ENCODE measurements at regions not wholly inside any gene's neighbourhood (a gene's known extent, or its start where the extent isn't known, plus 50 kb on each side); places are given as distances from the start of the nearest gene placed in this dataset.

GRCh38 chr1:192088496-192088895 lies 69.8 kb upstream of the RGS18 start:
- no peaks in the 10 kb centered on the region for H3K4me1 ChIP-seq
- intact Hi-C loops (cut with DNase I) = no loop called here
- H3K36me3 ChIP-seq = no peaks in the 10 kb centered on the region
- no peaks in the 10 kb centered on the region for H3K9me3 ChIP-seq
- 19% methylated on average over 2 of the region's 2 CpGs for WGBS (ENCODE audit: insufficient coverage, low coverage, low lambda C conversion rate, missing lambda C conversion rate)
- no peaks in the 10 kb centered on the region for H3K27me3 ChIP-seq
- DNase-seq (no peak), ATAC-seq (no peak)
- no peak for TF ChIP-seq POLR2A (IDR thresholded peaks at IDR 0.05)
- TF ChIP-seq, protein P1, sequence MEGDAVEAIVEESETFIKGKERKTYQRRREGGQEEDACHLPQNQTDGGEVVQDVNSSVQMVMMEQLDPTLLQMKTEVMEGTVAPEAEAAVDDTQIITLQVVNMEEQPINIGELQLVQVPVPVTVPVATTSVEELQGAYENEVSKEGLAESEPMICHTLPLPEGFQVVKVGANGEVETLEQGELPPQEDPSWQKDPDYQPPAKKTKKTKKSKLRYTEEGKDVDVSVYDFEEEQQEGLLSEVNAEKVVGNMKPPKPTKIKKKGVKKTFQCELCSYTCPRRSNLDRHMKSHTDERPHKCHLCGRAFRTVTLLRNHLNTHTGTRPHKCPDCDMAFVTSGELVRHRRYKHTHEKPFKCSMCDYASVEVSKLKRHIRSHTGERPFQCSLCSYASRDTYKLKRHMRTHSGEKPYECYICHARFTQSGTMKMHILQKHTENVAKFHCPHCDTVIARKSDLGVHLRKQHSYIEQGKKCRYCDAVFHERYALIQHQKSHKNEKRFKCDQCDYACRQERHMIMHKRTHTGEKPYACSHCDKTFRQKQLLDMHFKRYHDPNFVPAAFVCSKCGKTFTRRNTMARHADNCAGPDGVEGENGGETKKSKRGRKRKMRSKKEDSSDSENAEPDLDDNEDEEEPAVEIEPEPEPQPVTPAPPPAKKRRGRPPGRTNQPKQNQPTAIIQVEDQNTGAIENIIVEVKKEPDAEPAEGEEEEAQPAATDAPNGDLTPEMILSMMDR (IDR thresholded peaks at IDR 0.05) = no peak
- no peak overlapping the region for H3K4me3 ChIP-seq
- no peak overlapping the region for H3K27ac ChIP-seq

- intact Hi-C loops (cut with DNase I) = no loop called here
- no peak for TF ChIP-seq POLR2A (IDR thresholded peaks at IDR 0.05)
- 67% methylated on average over 3 of the region's 4 CpGs for whole genome bisulfite sequencing (ENCODE audit: insufficient coverage, low coverage, low lambda C conversion rate, missing lambda C conversion rate)
These were observed 60.3 kb upstream of the RGS18 start for GRCh38 chr1:192098001-192098400.

DNA sequence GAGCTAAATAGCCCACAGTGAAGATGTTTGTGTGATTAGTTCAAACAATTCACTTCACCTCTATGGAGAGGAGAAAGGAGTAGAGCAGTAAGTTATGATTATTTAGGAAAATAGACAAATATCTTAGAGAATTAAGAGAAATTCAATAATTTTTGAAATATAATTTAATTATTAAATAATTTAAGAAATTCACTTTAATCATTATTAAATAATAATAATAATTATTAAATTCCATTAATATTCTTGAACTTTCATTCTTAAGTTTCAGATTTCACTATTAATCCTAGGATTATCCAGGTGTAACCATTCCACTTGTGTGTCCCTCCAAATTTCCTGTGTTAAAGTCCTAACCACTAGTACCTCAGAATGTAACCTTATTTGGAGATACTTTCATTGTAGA lies 58.9 kb upstream of the RGS18 start:
- ATAC-seq = no peak

More at GRCh38 chr1:192098001-192098400, 60.3 kb upstream of the RGS18 start:
- H3K27me3 ChIP-seq = no peaks in the 10 kb centered on the region
- H3K27ac ChIP-seq = no peak overlapping the region
- DNase-seq = no peak
- no peaks in the 10 kb centered on the region for H3K4me1 ChIP-seq
- no peak for ATAC-seq
- no peaks in the 10 kb centered on the region for H3K9me3 ChIP-seq
- H3K36me3 ChIP-seq = no peaks in the 10 kb centered on the region
- no peak overlapping the region for H3K4me3 ChIP-seq

GRCh38 chr1:192100686-192101468 lies 57.4 kb upstream of the RGS18 start:
- no peak for ATAC-seq
- WGBS (ENCODE audit: insufficient coverage, low coverage, low lambda C conversion rate, missing lambda C conversion rate) = 48% methylated on average over 5 of the region's 6 CpGs
- DNase-seq = no peak

More for the DNA sequence above, 58.9 kb upstream of the RGS18 start:
- H3K36me3 ChIP-seq = no peaks in the 10 kb centered on the region
- H3K27me3 ChIP-seq = no peaks in the 10 kb centered on the region
- H3K4me1 ChIP-seq = no peaks in the 10 kb centered on the region
- H3K4me3 ChIP-seq = no peak overlapping the region
- no peak overlapping the region for H3K27ac ChIP-seq
- intact Hi-C loops (cut with DNase I) = no loop called here
- DNase-seq = no peak
- H3K9me3 ChIP-seq = no peaks in the 10 kb centered on the region
- TF ChIP-seq, protein P1 (IDR thresholded peaks at IDR 0.05) = no peak
- TF ChIP-seq POLR2A (IDR thresholded peaks at IDR 0.05) = no peak

GRCh38 chr1:192104128-192104527 lies 54.1 kb upstream of the RGS18 start:
- no peak for ATAC-seq
- Histone ChIP-seq H3K27me3 (no peaks in the 10 kb centered on the region), H3K4me1 (no peaks in the 10 kb centered on the region), H3K9me3 (no peaks in the 10 kb centered on the region), H3K4me3 (no peak overlapping the region), H3K27ac (no peak overlapping the region), H3K36me3 (no peaks in the 10 kb centered on the region)
- no peak for DNase-seq
- intact Hi-C loops (cut with DNase I) = no loop called here
- TF ChIP-seq, protein P1 (IDR thresholded peaks at IDR 0.05) = no peak
- TF ChIP-seq POLR2A (IDR thresholded peaks at IDR 0.05) = no peak

More at GRCh38 chr1:192100686-192101468, 57.4 kb upstream of the RGS18 start:
- H3K4me3 ChIP-seq = no peak overlapping the region
- no peaks in the 10 kb centered on the region for H3K27me3 ChIP-seq
- no peak for TF ChIP-seq POLR2A (IDR thresholded peaks at IDR 0.05)
- TF ChIP-seq, protein P1 (IDR thresholded peaks at IDR 0.05) = no peak
- no peak overlapping the region for H3K27ac ChIP-seq
- no peaks in the 10 kb centered on the region for H3K36me3 ChIP-seq
- no peaks in the 10 kb centered on the region for H3K9me3 ChIP-seq
- intact Hi-C loops (cut with DNase I) = no loop called here
- no peaks in the 10 kb centered on the region for H3K4me1 ChIP-seq
